ENCODE measurements at regions not wholly inside any gene's neighbourhood (a gene's known extent, or its start where the extent isn't known, plus 50 kb on each side); places are given as distances from the start of the nearest gene placed in this dataset.

- no peaks in the 10 kb centered on the region for H3K36me3 ChIP-seq (ENCODE audit: control insufficient read depth, insufficient read depth, low read length)
- no peaks in the 10 kb centered on the region for H3K9me3 ChIP-seq (ENCODE audit: control insufficient read depth, low read length)
- H3K27me3 ChIP-seq (ENCODE audit: control insufficient read depth, insufficient read depth, low read length, poor library complexity, severe bottlenecking) = no peaks in the 10 kb centered on the region
- TF ChIP-seq, protein P1, sequence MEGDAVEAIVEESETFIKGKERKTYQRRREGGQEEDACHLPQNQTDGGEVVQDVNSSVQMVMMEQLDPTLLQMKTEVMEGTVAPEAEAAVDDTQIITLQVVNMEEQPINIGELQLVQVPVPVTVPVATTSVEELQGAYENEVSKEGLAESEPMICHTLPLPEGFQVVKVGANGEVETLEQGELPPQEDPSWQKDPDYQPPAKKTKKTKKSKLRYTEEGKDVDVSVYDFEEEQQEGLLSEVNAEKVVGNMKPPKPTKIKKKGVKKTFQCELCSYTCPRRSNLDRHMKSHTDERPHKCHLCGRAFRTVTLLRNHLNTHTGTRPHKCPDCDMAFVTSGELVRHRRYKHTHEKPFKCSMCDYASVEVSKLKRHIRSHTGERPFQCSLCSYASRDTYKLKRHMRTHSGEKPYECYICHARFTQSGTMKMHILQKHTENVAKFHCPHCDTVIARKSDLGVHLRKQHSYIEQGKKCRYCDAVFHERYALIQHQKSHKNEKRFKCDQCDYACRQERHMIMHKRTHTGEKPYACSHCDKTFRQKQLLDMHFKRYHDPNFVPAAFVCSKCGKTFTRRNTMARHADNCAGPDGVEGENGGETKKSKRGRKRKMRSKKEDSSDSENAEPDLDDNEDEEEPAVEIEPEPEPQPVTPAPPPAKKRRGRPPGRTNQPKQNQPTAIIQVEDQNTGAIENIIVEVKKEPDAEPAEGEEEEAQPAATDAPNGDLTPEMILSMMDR (conservative IDR thresholded peaks at IDR 0.05) = no peak
- H3K4me3 ChIP-seq (ENCODE audit: low read length) = no peak overlapping the region
- H3K9ac ChIP-seq (ENCODE audit: extremely low read depth, low read length, poor library complexity, severe bottlenecking) = no peak overlapping the region
- Mint-ChIP-seq H3K27me3 (ENCODE audit: insufficient read depth) (no peaks in the 10 kb centered on the region), H3K36me3 (ENCODE audit: low read depth) (peaks cover 3% of the 10 kb centered on the region), H3K4me3 (no peak overlapping the region), H3K4me1 (peaks cover 12% of the 10 kb centered on the region), H3K27ac (no peak overlapping the region), H3K9me3 (peaks cover 12% of the 10 kb centered on the region)
- H3K27ac ChIP-seq (ENCODE audit: low read depth, low read length) = no peak overlapping the region
- WGBS, 2 experiments (ENCODE audit: insufficient coverage in 1 of 2, insufficient read length in 1 of 2) = no CpG with 5 or more reads among the region's 2 CpGs
- H3K4me1 ChIP-seq (ENCODE audit: control insufficient read depth, insufficient read depth, low read length) = no peaks in the 10 kb centered on the region
- DNase-seq = no peak
These were observed 1047.4 kb upstream of the C9orf72 start for GRCh38 chr9:28620661-28621060.

GRCh38 chr9:28624771-28625170 is 1051.5 kb upstream of the C9orf72 start:
- H3K36me3 ChIP-seq (ENCODE audit: control insufficient read depth, insufficient read depth, low read length) = no peaks in the 10 kb centered on the region
- no peaks in the 10 kb centered on the region for H3K27me3 Mint-ChIP-seq (ENCODE audit: insufficient read depth)
- WGBS, 2 experiments (ENCODE audit: insufficient coverage in 1 of 2, insufficient read length in 1 of 2) = 88% methylated on average over 1 of the region's 1 CpG; no CpG with 5 or more reads in 1 of the 2 experiments

GRCh38 chr9:28628031-28628430 is 1054.8 kb upstream of the C9orf72 start:
- DNase-seq = no peak
- WGBS, 2 experiments (ENCODE audit: insufficient coverage in 1 of 2, insufficient read length in 1 of 2) = 100% methylated on average over 1 of the region's 1 CpG; no CpG with 5 or more reads in 1 of the 2 experiments
- Mint-ChIP-seq H3K27me3 (ENCODE audit: insufficient read depth) (no peaks in the 10 kb centered on the region), H3K27ac (no peak overlapping the region), H3K36me3 (ENCODE audit: low read depth) (peaks cover 3% of the 10 kb centered on the region), H3K4me3 (no peak overlapping the region), H3K4me1 (peaks cover 2% of the 10 kb centered on the region), H3K9me3 (peaks cover 10% of the 10 kb centered on the region)
- Histone ChIP-seq H3K27me3 (ENCODE audit: control insufficient read depth, insufficient read depth, low read length, poor library complexity, severe bottlenecking) (no peaks in the 10 kb centered on the region), H3K4me3 (ENCODE audit: low read length) (no peak overlapping the region), H3K36me3 (ENCODE audit: control insufficient read depth, insufficient read depth, low read length) (no peaks in the 10 kb centered on the region), H3K9me3 (ENCODE audit: control insufficient read depth, low read length) (no peaks in the 10 kb centered on the region), H3K9ac (ENCODE audit: extremely low read depth, low read length, poor library complexity, severe bottlenecking) (no peak overlapping the region), H3K27ac (ENCODE audit: low read depth, low read length) (no peak overlapping the region), H3K4me1 (ENCODE audit: control insufficient read depth, insufficient read depth, low read length) (no peaks in the 10 kb centered on the region)
- TF ChIP-seq, protein P1 (conservative IDR thresholded peaks at IDR 0.05) = no peak

More at GRCh38 chr9:28624771-28625170, 1051.5 kb upstream of the C9orf72 start:
- peaks cover 9% of the 10 kb centered on the region for H3K4me1 Mint-ChIP-seq
- no peaks in the 10 kb centered on the region for H3K9me3 ChIP-seq (ENCODE audit: control insufficient read depth, low read length)
- DNase-seq = no peak
- peaks cover 3% of the 10 kb centered on the region for H3K36me3 Mint-ChIP-seq (ENCODE audit: low read depth)
- TF ChIP-seq, protein P1 (conservative IDR thresholded peaks at IDR 0.05) = no peak
- peaks cover 12% of the 10 kb centered on the region for H3K9me3 Mint-ChIP-seq
- H3K27ac Mint-ChIP-seq = no peak overlapping the region
- H3K4me3 ChIP-seq (ENCODE audit: low read length) = no peak overlapping the region
- H3K4me3 Mint-ChIP-seq = no peak overlapping the region
- H3K4me1 ChIP-seq (ENCODE audit: control insufficient read depth, insufficient read depth, low read length) = no peaks in the 10 kb centered on the region
- no peaks in the 10 kb centered on the region for H3K27me3 ChIP-seq (ENCODE audit: control insufficient read depth, insufficient read depth, low read length, poor library complexity, severe bottlenecking)
- H3K9ac ChIP-seq (ENCODE audit: extremely low read depth, low read length, poor library complexity, severe bottlenecking) = no peak overlapping the region
- H3K27ac ChIP-seq (ENCODE audit: low read depth, low read length) = no peak overlapping the region
